GM18909 (cell line): ENCODE measurements at regions not wholly inside any gene's neighbourhood (a gene's known extent, or its start where the extent isn't known, plus 50 kb on each side); places are given as distances from the start of the nearest gene placed in this dataset.

Experiments
- ATAC-seq: cut with Tn5 transposase; IDR thresholded peaks from one replicate; pipeline ENCODE4 v1.9.1; 2021; ENCODE audit warnings: mild to moderate bottlenecking; ENCODE audit not compliant: unreplicated experiment, poor library complexity

DNA sequence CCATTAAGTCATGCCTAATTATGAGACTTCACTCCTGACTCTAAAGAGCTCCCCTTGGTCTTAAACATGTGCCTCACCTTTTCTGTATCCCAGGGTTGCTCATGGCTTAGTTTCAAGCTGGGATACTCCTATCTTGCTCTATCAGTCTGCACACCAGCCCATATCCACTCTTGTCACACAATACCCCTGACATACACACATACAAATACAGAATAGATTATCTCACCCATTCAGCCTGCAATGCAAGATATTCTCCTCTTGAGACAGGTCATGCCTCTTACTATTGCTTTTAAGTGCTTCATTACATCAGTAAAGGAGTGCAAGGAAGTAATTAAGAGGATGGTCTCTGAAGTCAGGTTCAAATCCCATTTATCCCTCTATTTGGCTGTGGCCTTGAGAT is 587.3 kb downstream of the IGSF11 start:
- ATAC-seq, result no peak

DNA sequence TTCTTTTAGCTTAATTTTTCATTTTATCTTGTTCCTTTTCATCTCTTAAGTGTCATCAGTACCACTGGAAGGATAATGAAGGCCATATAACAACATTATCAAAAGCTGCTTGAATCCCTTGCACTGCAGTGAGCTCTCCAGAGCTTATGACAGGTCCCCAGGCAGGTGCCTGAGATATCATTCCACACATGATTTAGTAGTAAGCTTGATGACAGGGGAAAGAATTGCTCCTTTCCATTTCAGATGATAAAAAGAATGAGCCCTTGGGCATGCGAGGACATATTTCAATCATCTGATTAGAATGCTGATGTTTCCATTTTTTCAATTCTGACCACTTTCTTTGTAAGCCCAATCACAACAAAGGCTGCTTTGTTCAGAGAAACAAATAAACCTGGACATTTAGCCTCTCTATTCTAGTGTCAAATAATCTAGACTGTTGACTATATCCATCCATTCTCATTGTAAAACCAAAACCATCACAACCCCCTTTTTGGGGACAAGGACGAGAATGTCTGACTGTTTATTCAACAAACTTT is 567.8 kb downstream of the IGSF11 start:
- no peak for ATAC-seq

- ATAC-seq, result no peak
Observed at GRCh38 chr3:118468801-118469200, 565.8 kb downstream of the IGSF11 start.

DNA sequence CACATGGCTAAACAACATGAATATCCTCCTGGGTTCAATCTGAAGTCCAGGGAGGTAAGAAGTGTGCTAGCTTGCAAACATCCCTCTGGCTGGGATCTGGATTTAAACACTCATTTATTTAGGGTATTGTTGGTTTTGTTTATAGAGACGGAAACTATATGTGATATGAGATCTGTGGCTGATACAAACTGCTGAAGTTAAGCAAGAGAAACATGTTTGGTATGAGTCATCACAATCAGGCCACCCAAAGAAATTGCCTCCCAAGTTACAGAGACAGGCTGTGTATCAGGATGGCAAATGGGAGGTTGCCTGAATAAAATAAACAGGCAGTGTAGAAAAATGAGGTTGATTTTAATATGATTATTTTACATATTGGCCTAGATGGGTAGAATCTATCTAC is 562.1 kb downstream of the IGSF11 start:
- ATAC-seq, result no peak

GRCh38 chr3:118473343-118473742 is 561.3 kb downstream of the IGSF11 start:
- ATAC-seq, result no peak

GRCh38 chr3:118476885-118477618 is 557.6 kb downstream of the IGSF11 start:
- no peak for ATAC-seq

DNA sequence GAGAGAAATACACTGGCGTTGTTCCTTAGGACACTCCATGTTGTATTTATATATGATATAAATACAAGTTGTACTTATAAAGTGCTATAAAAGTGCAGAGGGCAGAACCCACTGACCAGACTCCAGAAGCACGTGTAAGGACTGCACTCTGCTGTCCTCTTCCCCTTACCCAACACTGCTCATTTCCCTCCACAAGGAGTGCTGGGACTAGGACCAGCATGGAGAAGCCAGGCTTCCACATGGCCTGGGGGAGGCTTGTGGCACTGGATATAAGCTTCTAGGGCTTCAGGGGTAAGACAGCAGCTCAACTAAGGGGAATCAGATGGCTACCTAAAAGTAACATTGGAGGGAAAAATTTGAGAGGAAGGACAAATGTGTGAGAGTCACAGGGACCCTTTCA is 556.9 kb downstream of the IGSF11 start:
- ATAC-seq, result no peak

GRCh38 chr3:118478706-118479276 is 555.9 kb downstream of the IGSF11 start:
- ATAC-seq, result no peak

DNA sequence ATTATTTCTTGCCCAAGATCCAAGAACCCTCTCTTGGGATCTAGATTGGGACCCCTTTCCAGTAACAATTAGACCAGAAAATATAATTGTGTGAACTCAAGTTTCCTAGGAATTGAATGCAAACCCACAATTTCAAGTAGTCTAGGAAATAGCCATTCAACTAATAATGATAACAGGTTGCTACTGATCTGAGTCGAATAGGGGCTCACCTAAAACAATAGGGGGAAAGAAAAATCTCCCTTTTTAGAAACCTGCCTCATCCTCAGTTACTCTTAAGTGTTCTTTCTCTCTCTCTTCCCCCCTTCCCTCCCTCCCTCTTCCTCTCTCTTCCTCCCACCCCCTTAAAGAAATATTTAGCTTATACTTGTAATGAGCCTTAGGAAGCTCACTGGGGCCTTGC is 555.3 kb downstream of the IGSF11 start:
- ATAC-seq, result no peak

DNA sequence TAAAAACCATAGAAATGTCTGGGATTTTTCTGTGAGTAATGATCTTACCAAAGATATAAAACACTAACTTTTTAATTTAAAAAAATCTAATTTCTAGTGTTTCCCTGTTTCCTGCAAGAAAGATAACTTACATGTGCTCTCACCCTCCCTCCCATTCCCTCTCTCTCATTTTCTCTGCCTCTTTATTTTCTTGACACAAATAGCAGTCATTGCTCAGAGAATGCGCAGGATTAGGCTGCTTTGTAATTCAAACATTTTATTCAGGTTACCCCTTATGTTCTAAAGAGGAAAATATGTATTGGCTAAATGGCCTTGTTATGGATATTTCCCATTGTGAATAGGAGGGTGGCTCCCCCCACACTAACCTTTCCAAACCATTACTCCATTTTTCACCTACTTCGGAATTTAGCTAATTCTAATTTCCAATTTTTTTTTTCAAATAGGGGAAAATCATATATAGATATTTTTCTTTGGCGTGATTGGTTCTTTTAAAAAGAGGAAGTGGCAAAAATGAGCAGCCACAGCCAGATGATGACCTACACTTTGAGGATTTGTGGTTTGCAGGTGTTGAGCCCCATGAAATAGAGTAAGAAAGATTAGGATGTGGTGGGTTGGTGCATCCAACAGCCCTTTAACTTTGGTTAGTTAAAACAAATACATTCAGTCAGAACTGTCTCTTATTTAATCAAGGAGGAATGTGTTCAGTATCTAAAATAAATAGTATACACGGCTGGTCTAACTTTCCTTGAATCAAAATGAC is 554.4 kb downstream of the IGSF11 start:
- no peak for ATAC-seq

- no peak for ATAC-seq
Observed at GRCh38 chr3:118485693-118486092, 549.0 kb downstream of the IGSF11 start.

GRCh38 chr3:118487734-118488133 is 546.9 kb downstream of the IGSF11 start:
- no peak for ATAC-seq

DNA sequence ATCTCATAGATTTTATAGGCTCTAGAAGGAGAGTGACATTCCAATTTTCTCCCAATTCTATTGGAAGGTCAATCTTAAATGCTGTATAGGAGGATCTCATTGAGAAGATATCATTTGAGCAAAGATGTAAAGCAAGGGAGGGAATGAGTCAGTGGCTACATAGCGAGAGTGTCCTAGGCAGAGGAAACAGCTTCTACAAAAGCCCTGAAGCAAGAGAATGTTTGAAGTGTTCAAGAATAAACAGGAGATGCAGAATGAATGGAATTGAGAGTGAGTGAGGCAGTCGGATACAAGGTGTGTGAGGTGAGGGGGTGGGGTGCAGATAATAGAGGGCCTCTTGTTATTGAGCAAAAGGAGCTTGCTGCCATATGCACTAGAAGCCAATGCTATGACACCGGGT is 545.9 kb downstream of the IGSF11 start:
- ATAC-seq, result no peak

DNA sequence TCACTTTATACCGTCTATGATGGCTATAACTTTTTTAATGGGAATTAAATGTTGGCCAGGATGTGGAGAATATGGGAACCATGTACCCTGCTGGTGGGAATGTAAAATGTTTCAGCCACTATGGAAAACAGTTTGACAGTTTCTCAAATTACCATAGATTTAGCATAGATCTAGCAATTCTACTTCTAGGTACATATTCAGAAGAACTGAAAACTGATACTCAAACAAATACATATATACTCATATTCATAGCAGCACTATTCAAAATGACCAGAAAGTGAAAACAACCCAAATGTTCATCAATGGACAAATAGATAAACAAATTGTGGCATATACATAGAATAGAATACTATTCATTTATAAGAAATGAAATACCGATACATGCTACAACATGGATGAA is 539.4 kb downstream of the IGSF11 start:
- no peak for ATAC-seq

DNA sequence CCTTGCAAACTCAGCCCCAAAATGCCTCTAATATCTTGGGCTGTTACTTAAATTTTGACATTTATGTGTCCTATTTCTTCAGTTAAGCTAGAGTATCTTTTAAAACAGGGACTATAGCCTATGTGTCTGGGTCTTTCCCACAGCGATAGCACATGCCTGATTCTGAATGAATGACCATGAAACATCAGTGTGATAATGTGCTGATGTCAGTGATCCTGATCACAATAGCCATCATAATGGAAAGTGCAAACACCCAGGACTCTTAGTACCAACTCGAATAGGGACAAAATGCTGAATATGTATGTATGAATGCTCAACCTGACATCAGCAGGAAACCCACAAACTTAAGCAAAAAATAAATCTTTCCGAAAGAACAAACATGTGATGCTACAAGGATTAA is 537.4 kb downstream of the IGSF11 start:
- no peak for ATAC-seq

GRCh38 chr3:118501152-118501551 is 533.5 kb downstream of the IGSF11 start:
- ATAC-seq, result no peak

GRCh38 chr3:118504906-118505305 is 529.7 kb downstream of the IGSF11 start:
- ATAC-seq, result no peak

GRCh38 chr3:118505784-118506183 is 528.9 kb downstream of the IGSF11 start:
- ATAC-seq, result no peak

GRCh38 chr3:118511402-118511801 is 523.2 kb downstream of the IGSF11 start:
- no peak for ATAC-seq

DNA sequence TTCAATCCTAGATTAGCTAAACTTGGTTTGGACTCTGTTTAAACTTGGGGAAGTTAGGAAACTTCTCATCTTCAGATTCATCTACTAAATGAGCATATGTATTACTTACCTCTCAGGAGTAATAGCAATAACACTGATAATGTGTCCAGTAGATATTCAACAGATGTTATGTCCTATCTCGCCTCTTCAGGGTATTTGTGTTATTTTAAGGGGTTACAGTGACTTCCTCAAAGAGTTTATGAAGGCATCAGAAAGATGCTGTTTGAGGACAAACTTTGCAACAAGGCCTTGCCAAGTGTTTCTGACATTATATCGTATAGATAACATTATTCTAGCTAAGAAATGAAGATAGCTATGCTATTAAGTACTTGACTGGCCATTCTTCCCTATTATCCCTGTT is 522.3 kb downstream of the IGSF11 start:
- no peak for ATAC-seq

GRCh38 chr3:118525077-118525476 is 509.6 kb downstream of the IGSF11 start:
- ATAC-seq, result no peak
